Gastroesophageal sphincter (tissue), 3 donors: ENCODE measurements at regions not wholly inside any gene's neighbourhood (a gene's known extent, or its start where the extent isn't known, plus 50 kb on each side); places are given as distances from the start of the nearest gene placed in this dataset.

ENCODE experiments used
- EP300 ChIP-seq: sonication (generic); formaldehyde crosslinking; IDR thresholded peaks from one replicate; pipeline ENCODE4 v1.6.1; 2017; ENCODE audit warnings: antibody characterized with exemption, mild to moderate bottlenecking
- POLR2A ChIP-seq, 2 donors: fragments of 450-650 bp; IDR thresholded peaks; one replicate each; pipeline ENCODE4 v1.6.1; 2017; ENCODE audit warnings: antibody characterized with exemption in 2 of 2, mild to moderate bottlenecking in 2 of 2, moderate library complexity in 1 of 2
- TF ChIP-seq, protein P1 (sequence below), 4 experiments: fragments of 200-600 bp in 2 of 4; fragments of 450-650 bp in 2 of 4; sonication (generic) in 1 of 4; IDR thresholded peaks; one replicate each; pipeline ENCODE4 v1.5.1; 2017 to 2019; ENCODE audit warnings: antibody characterized with exemption in 4 of 4, mild to moderate bottlenecking in 2 of 4, moderate library complexity in 2 of 4

DNA sequence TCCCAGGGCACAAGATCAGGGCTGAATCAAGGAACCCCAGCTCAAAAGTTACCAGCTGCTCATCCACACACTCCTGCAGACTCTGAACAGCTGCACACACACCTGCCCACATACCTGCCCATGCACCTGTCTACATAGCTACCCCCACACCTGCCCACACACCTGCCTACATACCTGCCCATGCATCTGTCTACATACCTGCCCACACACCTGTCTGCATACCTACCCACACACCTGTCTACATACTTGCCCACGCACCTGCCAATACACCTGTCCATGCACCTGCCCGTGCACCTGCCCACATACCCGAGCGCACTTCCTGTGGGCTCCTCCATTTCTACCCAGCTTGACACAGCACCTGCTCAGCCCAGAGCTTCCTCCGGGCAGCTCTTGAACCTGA, 122.8 kb upstream of the AGAP1 start:
- TF ChIP-seq, protein P1, sequence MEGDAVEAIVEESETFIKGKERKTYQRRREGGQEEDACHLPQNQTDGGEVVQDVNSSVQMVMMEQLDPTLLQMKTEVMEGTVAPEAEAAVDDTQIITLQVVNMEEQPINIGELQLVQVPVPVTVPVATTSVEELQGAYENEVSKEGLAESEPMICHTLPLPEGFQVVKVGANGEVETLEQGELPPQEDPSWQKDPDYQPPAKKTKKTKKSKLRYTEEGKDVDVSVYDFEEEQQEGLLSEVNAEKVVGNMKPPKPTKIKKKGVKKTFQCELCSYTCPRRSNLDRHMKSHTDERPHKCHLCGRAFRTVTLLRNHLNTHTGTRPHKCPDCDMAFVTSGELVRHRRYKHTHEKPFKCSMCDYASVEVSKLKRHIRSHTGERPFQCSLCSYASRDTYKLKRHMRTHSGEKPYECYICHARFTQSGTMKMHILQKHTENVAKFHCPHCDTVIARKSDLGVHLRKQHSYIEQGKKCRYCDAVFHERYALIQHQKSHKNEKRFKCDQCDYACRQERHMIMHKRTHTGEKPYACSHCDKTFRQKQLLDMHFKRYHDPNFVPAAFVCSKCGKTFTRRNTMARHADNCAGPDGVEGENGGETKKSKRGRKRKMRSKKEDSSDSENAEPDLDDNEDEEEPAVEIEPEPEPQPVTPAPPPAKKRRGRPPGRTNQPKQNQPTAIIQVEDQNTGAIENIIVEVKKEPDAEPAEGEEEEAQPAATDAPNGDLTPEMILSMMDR (IDR thresholded peaks at IDR 0.05) = no peak
- TF ChIP-seq POLR2A (IDR thresholded peaks at IDR 0.05) (no peak), EP300 (no peak)
